GM12874 (cell line): ENCODE measurements at regions not wholly inside any gene's neighbourhood (a gene's known extent, or its start where the extent isn't known, plus 50 kb on each side); places are given as distances from the start of the nearest gene placed in this dataset.

ENCODE experiments used
- CTCF ChIP-seq: IDR thresholded peaks from 2 replicates; pipeline ENCODE4 v1.5.1; 2011; ENCODE audit warnings: low read depth, mild to moderate bottlenecking, control low read depth, low read length, moderate library complexity; ENCODE audit not compliant: insufficient read depth

GRCh38 chr13:40272776-40273139, 393.7 kb downstream of the FOXO1 start:
- TF ChIP-seq CTCF = no peak

GRCh38 chr13:40273253-40274025, 393.0 kb downstream of the FOXO1 start:
- TF ChIP-seq CTCF = no peak

- TF ChIP-seq CTCF = no peak
Measured at GRCh38 chr13:40274103-40274502, 392.3 kb downstream of the FOXO1 start.

- no peak for TF ChIP-seq CTCF
Measured at GRCh38 chr13:40275155-40275554, 391.3 kb downstream of the FOXO1 start.

- TF ChIP-seq CTCF = no peak
Measured at GRCh38 chr13:40275636-40276035, 390.8 kb downstream of the FOXO1 start.

GRCh38 chr13:40283666-40284065, 382.8 kb downstream of the FOXO1 start:
- TF ChIP-seq CTCF = no peak

- no peak for TF ChIP-seq CTCF
Measured at GRCh38 chr13:40285634-40286033, 380.8 kb downstream of the FOXO1 start.
